Prostate gland (tissue), 2 donors: ENCODE measurements at regions not wholly inside any gene's neighbourhood (a gene's known extent, or its start where the extent isn't known, plus 50 kb on each side); places are given as distances from the start of the nearest gene placed in this dataset.

Experiments used
- CTCF ChIP-seq, 4 experiments: fragments of 200-600 bp in 2 of 4; fragments of 450-650 bp in 2 of 4; sonication (generic) in 2 of 4; IDR thresholded peaks; 1 replicate in 3 of 4; 2 replicates in 1 of 4; pipeline ENCODE4 v1.5.1; 2016 to 2019; ENCODE audit warnings: antibody characterized with exemption in 4 of 4, mild to moderate bottlenecking in 2 of 4, moderate library complexity in 2 of 4
- POLR2A ChIP-seq: fragments of 450-650 bp; IDR thresholded peaks from one replicate; pipeline ENCODE4 v1.6.1; 2016; ENCODE audit warnings: antibody characterized with exemption, mild to moderate bottlenecking
- POLR2AphosphoS5 ChIP-seq: sonication (generic); formaldehyde crosslinking; IDR thresholded peaks from one replicate; pipeline ENCODE4 v1.6.1; 2017; ENCODE audit warnings: antibody characterized with exemption

GRCh38 chr13:44142540-44142867 lies 231.1 kb upstream of the SERP2 start:
- no peak for TF ChIP-seq CTCF (IDR thresholded peaks at IDR 0.05)
- peak; percentile 12 for TF ChIP-seq POLR2AphosphoS5
- no peak for TF ChIP-seq POLR2A
